HG02571 (cell line): ENCODE measurements at regions not wholly inside any gene's neighbourhood (a gene's known extent, or its start where the extent isn't known, plus 50 kb on each side); places are given as distances from the start of the nearest gene placed in this dataset.

Source experiments
- ATAC-seq: cut with Tn5 transposase; IDR thresholded peaks from one replicate; pipeline ENCODE4 v1.9.1; 2021; ENCODE audit warnings: mild to moderate bottlenecking, moderate library complexity; ENCODE audit not compliant: unreplicated experiment

- no peak for ATAC-seq
Measured at GRCh38 chr4:112982680-112983079, 66.8 kb upstream of the ANK2 start.

DNA sequence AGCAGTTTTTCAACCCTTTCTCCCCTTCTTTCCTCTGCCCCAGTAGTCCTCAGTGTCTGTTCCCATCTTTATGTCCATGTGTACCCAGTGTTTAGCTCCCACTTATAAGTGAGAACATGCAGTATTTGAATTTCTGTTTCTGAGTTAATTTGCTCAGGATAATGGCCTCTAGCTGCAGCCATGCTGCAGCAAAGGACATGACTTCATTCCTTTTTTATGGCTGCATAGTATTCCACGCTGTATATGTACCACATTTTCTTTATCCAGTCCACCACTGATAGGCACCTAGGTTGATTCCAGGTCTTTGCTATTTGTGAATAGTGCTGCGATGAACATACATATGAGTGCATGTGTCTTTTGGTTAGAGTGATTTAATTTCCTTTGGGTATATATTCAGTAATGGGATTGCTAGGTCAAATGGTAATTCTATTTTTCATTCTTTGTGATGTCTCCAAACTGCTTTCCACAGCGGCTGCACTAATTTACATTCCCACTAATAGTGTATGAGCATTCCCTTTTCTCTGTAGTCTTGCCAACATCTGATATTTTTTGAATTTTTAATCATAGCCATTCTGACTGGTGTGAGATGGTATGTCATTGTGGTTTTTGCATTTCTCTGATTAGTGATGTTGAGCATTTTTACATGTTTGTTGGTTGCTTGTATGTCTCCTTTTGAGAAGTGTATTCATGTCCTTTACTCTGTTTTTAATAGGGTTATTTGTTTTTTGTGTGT, 54.6 kb upstream of the ANK2 start:
- no peak for ATAC-seq
